Esophagus muscularis mucosa (tissue), 4 donors: ENCODE measurements at regions not wholly inside any gene's neighbourhood (a gene's known extent, or its start where the extent isn't known, plus 50 kb on each side); places are given as distances from the start of the nearest gene placed in this dataset.

ENCODE experiments used
- DNase-seq: peaks from one replicate; pipeline ENCODE4 v3.0.0-alpha.2; 2017; ENCODE audit errors: extremely low spot score
- H3K27ac ChIP-seq, 4 donors: fragments of 200-600 bp; sonication (generic); replicated peaks in 1 of 4; 1 replicate in 3 of 4; 2 replicates in 1 of 4; pipeline ENCODE4 v1.5.1; 2016 to 2019; ENCODE audit warnings: mild to moderate bottlenecking in 1 of 4
- H3K27me3 ChIP-seq, 4 donors: fragments of 200-600 bp; sonication (generic); one replicate each; pipeline versions ENCODE4 v1.5.1 to v1.6.0; 2016 to 2019
- H3K36me3 ChIP-seq, 4 donors: fragments of 200-600 bp; sonication (generic); one replicate each; pipeline ENCODE4 v1.5.1; 2016 to 2019
- H3K4me1 ChIP-seq, 4 donors: fragments of 200-600 bp; sonication (generic); one replicate each; pipeline ENCODE4 v1.5.1; 2016 to 2019
- H3K4me3 ChIP-seq, 4 donors: fragments of 200-600 bp; sonication (generic); 1 replicate in 2 of 4; 2 replicates in 2 of 4; pipeline ENCODE4 v1.5.1; 2016 to 2019; ENCODE audit warnings: mild to moderate bottlenecking in 4 of 4, moderate library complexity in 1 of 4
- H3K9me3 ChIP-seq, 4 donors: fragments of 200-600 bp; sonication (generic); 1 replicate in 3 of 4; 2 replicates in 1 of 4; pipeline ENCODE4 v1.5.1; 2016 to 2019
- CTCF ChIP-seq, 3 experiments: fragments of 200-600 bp in 2 of 3; fragments of 450-650 bp in 1 of 3; sonication (generic) in 2 of 3; IDR thresholded peaks; one replicate each; pipeline ENCODE4 v1.5.1; 2017 to 2019; ENCODE audit warnings: antibody characterized with exemption in 3 of 3, mild to moderate bottlenecking in 2 of 3, moderate library complexity in 1 of 3
- EP300 ChIP-seq: sonication (generic); formaldehyde crosslinking; IDR thresholded peaks from one replicate; pipeline ENCODE4 v1.6.1; 2017; ENCODE audit warnings: antibody characterized with exemption
- POLR2A ChIP-seq: fragments of 450-650 bp; IDR thresholded peaks from one replicate; pipeline ENCODE4 v1.6.1; 2017; ENCODE audit warnings: antibody characterized with exemption, moderate library complexity, mild to moderate bottlenecking, low read depth
- POLR2AphosphoS5 ChIP-seq, 2 donors: sonication (generic); formaldehyde crosslinking; IDR thresholded peaks; one replicate each; pipeline ENCODE4 v1.6.1; 2017; ENCODE audit warnings: antibody characterized with exemption in 2 of 2
- WGBS: methylation state at CpG from one replicate; pipeline ENCODE4 v1.1.5; 2018; 5-methylcytosine and 5-hydroxymethylcytosine counted together
- intact Hi-C: fragments of 100-400 bp; cut with DNase I; formaldehyde crosslinking; loops from one replicate; pipeline ENCODE4 v1.15.1; 2023

- intact Hi-C loops, result no loop called here
- 85% methylated on average over 2 of the region's 2 CpGs for WGBS
- Histone ChIP-seq H3K9me3 (no peaks in the 10 kb centered on the region), H3K4me3 (no peak overlapping the region), H3K36me3 (no peaks in the 10 kb centered on the region), H3K27me3 (no peaks in the 10 kb centered on the region), H3K27ac (no peak overlapping the region), H3K4me1 (no peaks in the 10 kb centered on the region)
- DNase-seq, result no peak
- TF ChIP-seq POLR2A (no peak), POLR2AphosphoS5 (IDR thresholded peaks at IDR 0.05) (no peak)
These were observed 360.3 kb downstream of the FIGN start for GRCh38 chr2:163375472-163375871.

- no peak for TF ChIP-seq POLR2AphosphoS5 (IDR thresholded peaks at IDR 0.05)
- no peak for TF ChIP-seq EP300
- TF ChIP-seq POLR2A, result no peak
- no peak for TF ChIP-seq CTCF (IDR thresholded peaks at IDR 0.05)
- DNase-seq, result no peak
- WGBS, result 86% methylated on average over 2 of the region's 2 CpGs
- Histone ChIP-seq H3K36me3 (no peaks in the 10 kb centered on the region), H3K27ac (no peak overlapping the region), H3K27me3 (no peaks in the 10 kb centered on the region), H3K4me1 (no peaks in the 10 kb centered on the region), H3K4me3 (no peak overlapping the region), H3K9me3 (no peaks in the 10 kb centered on the region)
- intact Hi-C loops, result no loop called here
These were observed 360.7 kb downstream of the FIGN start for GRCh38 chr2:163375070-163375469.

- H3K4me3 ChIP-seq, result no peak overlapping the region
- 98% methylated on average over 3 of the region's 3 CpGs for WGBS
- H3K27me3 ChIP-seq, result no peaks in the 10 kb centered on the region
- no peak overlapping the region for H3K27ac ChIP-seq
- no peak for DNase-seq
- H3K9me3 ChIP-seq, result no peaks in the 10 kb centered on the region
- no peak for TF ChIP-seq CTCF (IDR thresholded peaks at IDR 0.05)
- no peak for TF ChIP-seq POLR2A
- TF ChIP-seq EP300, result no peak
- no peaks in the 10 kb centered on the region for H3K36me3 ChIP-seq
- intact Hi-C loops, result no loop called here
- H3K4me1 ChIP-seq, result no peaks in the 10 kb centered on the region
These were observed 361.5 kb downstream of the FIGN start for GRCh38 chr2:163374282-163374681.

GRCh38 chr2:163373496-163373895 lies 362.3 kb downstream of the FIGN start:
- no peaks in the 10 kb centered on the region for H3K9me3 ChIP-seq
- no peak for DNase-seq
- H3K4me1 ChIP-seq, result no peaks in the 10 kb centered on the region
- WGBS, result 84% methylated on average over 1 of the region's 1 CpG
- no peak overlapping the region for H3K4me3 ChIP-seq
- no peaks in the 10 kb centered on the region for H3K27me3 ChIP-seq
- TF ChIP-seq CTCF (IDR thresholded peaks at IDR 0.05), result no peak
- TF ChIP-seq EP300, result no peak
- no peak for TF ChIP-seq POLR2AphosphoS5 (IDR thresholded peaks at IDR 0.05)
- no peak for TF ChIP-seq POLR2A
- intact Hi-C loops, result no loop called here
- no peaks in the 10 kb centered on the region for H3K36me3 ChIP-seq
- H3K27ac ChIP-seq, result no peak overlapping the region

GRCh38 chr2:163370169-163370886 lies 365.5 kb downstream of the FIGN start:
- Histone ChIP-seq H3K36me3 (no peaks in the 10 kb centered on the region), H3K4me3 (no peak overlapping the region), H3K27ac (no peak overlapping the region), H3K27me3 (no peaks in the 10 kb centered on the region), H3K4me1 (no peaks in the 10 kb centered on the region), H3K9me3 (no peaks in the 10 kb centered on the region)
- intact Hi-C loops, result no loop called here
- TF ChIP-seq POLR2AphosphoS5 (IDR thresholded peaks at IDR 0.05), result no peak
- TF ChIP-seq POLR2A, result no peak
- no peak for TF ChIP-seq CTCF (IDR thresholded peaks at IDR 0.05)
- no peak for TF ChIP-seq EP300
- DNase-seq, result no peak
- WGBS, result 89% methylated on average over 4 of the region's 4 CpGs
